LNCAP (cell line): ENCODE measurements at regions not wholly inside any gene's neighbourhood (a gene's known extent, or its start where the extent isn't known, plus 50 kb on each side); places are given as distances from the start of the nearest gene placed in this dataset.

Experiments
- TF ChIP-seq, protein P1 (sequence below): fragments of 450-650 bp; IDR thresholded peaks from 2 replicates; pipeline ENCODE4 v1.5.1; 2017; ENCODE audit warnings: mild to moderate bottlenecking

DNA sequence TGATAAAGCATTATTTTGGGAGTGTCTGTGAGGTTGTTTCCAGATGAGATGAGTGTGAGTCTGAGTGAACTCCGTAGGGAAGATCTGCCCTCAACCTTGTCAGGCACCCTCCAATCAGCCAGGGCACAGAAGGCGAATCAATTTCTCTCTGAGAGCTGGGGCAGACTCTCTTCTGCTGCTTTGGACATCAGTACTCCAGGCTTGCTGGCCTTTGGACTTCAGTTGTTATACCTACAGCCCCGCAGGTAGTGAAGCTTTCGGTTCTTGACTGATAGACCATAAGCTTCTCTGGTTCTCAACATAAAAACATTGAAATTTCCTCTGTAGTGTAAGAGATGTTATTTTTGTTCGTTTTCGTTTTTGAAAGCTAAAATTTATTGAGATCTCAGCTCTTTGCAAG is 71.4 kb downstream of the MAFB start:
- TF ChIP-seq, protein P1, sequence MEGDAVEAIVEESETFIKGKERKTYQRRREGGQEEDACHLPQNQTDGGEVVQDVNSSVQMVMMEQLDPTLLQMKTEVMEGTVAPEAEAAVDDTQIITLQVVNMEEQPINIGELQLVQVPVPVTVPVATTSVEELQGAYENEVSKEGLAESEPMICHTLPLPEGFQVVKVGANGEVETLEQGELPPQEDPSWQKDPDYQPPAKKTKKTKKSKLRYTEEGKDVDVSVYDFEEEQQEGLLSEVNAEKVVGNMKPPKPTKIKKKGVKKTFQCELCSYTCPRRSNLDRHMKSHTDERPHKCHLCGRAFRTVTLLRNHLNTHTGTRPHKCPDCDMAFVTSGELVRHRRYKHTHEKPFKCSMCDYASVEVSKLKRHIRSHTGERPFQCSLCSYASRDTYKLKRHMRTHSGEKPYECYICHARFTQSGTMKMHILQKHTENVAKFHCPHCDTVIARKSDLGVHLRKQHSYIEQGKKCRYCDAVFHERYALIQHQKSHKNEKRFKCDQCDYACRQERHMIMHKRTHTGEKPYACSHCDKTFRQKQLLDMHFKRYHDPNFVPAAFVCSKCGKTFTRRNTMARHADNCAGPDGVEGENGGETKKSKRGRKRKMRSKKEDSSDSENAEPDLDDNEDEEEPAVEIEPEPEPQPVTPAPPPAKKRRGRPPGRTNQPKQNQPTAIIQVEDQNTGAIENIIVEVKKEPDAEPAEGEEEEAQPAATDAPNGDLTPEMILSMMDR = no peak

DNA sequence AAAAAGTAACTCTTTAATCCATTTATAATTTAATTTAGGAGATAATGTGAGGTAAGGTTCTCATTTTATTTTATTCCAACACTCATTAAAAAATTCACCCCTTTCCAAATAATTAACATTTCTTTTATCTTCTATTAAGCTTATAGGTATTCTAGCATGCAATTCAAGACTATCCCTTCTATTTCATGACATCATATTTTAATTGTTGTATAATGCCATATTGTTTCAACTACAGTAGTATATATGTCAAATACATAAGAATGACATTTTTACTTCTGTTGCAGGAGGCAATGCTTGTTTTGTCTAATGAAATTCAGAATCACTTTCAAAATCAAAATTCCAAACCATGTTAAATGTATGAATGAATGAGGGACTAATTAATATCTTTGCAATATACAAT is 76.2 kb downstream of the MAFB start:
- TF ChIP-seq, protein P1 = no peak

DNA sequence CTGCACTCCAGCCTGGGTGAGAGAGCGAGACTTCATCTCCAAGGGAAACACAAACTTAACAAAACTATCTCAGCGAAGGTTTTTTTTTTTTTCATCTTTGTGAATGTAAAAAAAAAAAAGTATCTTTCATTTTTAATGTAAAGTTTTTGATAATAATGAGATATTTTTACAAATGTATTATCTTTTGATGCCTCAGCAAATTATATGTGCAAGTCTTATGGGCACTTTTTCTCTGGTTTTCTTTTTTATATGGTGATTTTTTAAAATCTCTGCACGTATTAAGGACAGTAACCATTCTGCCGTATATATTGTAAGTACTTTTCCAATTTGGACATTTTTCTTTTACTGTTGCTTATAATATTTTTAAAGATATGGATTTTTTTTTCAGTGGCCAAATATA is 76.8 kb downstream of the MAFB start:
- TF ChIP-seq, protein P1 = no peak

DNA sequence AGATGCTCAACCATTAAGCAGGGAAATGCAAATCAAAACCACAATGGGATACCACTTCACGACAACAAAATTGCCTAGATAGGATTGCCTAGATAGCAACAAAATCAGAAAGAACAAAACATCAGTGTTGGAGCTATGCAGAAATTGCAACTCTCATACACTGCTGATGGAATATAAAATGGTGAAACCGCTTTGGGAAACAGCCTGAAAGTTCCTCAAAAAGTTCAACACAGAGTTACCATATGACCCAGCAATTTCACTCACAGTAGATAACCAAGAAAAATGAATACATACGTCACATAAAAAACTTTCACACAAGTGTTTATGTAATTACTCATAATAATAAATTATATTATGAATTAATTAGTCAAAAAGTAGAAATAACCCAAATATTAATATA is 78.3 kb downstream of the MAFB start:
- TF ChIP-seq, protein P1 = no peak

DNA sequence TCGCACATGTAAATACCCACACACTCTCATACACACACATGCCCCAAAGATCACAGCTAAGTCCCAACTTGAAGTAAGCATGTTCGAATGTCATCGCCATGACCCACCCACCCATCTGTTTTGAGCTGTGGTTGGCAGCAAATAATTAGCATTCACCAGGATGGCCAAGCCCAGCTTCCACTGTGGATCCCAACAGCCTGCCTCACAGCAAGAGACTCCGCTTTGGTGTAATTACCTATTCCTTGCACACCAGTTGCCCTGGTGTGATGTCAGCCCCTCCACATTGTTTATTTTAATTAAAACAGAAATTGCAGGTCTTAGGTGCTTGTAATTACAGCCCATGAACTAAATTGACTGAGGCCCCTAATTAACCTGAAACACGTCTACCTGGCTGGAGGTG is 81.1 kb downstream of the MAFB start:
- TF ChIP-seq, protein P1 = no peak

DNA sequence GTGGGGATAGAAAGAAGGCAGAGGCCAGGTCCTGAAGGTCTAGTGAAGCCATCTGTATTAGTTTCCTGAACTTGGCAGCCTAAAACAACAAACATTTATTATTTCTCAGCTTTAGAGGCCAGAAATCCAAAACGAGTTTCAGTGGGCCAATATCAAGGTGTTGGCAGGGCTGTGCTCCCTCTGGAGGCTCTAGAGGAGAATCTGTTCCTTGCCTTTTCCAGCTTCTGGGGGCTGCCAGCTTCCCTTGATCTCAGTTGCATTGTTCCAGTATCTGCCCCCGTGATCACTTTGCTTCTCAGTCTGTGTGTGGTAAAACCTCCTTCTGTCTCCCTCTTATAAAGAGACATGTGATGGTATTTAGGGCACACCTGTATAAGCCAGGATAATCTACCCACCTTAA is 82.4 kb downstream of the MAFB start:
- TF ChIP-seq, protein P1 = no peak

DNA sequence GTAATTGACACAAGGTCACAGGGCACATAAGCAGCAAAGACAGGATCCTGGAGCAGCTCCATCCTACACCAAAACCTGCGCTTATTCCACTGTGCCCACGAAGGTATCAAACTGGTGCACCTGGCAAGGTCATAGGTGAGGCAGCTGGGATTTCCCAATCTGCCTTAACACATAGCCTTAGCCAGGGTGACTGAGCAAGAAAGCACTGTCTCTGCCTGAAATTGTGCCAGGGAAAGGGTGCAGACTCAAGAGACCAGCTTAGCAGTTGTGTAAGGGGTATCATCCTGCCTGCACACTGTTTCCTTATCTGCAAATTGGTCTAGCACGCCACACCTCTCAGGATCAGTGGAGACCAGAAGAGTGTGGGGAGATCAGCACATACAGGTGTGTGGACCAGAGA is 82.8 kb downstream of the MAFB start:
- TF ChIP-seq, protein P1 = no peak

DNA sequence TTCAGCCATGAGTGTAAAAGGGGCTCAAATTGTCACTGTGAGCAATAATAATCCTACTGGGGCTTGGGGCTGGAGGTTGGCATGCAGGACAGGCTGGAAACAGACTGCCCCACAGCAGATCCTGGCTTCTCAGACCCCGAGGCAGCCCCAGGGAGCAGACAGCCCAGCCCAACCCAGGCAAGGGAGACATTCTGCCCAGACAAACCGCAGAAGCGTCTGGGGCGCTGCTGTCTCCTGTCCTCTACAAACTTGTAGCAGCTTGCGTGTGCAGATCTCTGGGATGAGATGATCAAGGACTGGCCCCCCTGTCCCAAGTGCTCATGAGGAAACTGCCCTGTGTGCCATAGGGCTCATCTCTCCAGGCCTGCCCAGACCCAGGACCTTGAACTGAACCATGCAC is 84.6 kb downstream of the MAFB start:
- TF ChIP-seq, protein P1 = no peak
